HL-60 (cell line): ENCODE measurements at regions not wholly inside any gene's neighbourhood (a gene's known extent, or its start where the extent isn't known, plus 50 kb on each side); places are given as distances from the start of the nearest gene placed in this dataset.

Experiments
- DNase-seq, 2 experiments: peaks; one replicate each; pipeline ENCODE4 v3.0.0-alpha.2; 2010 to 2020; ENCODE audit warnings: low read depth in 1 of 2, low spot score in 1 of 2
- H3K27ac ChIP-seq: fragments of 250-450 bp; sonication (Bioruptor Pico); replicated peaks from 2 replicates; pipeline ENCODE4 v1.5.1; 2020; ENCODE audit warnings: mild to moderate bottlenecking, moderate library complexity
- H3K27me3 ChIP-seq: fragments of 250-450 bp; sonication (Bioruptor Pico); 2 replicates; pipeline ENCODE4 v1.5.1; 2021; ENCODE audit warnings: mild to moderate bottlenecking, moderate library complexity; ENCODE audit not compliant: insufficient read depth, poor library complexity, severe bottlenecking
- H3K4me3 ChIP-seq: replicated peaks from 2 replicates; pipeline ENCODE4 v1.5.1; 2011; ENCODE audit warnings: mild to moderate bottlenecking, control low read depth, low read length; ENCODE audit not compliant: insufficient read depth
- GABPA ChIP-seq: IDR thresholded peaks from 2 replicates; pipeline ENCODE4 v1.6.1; 2012; ENCODE audit warnings: low read depth
- POLR2AphosphoS5 ChIP-seq: IDR thresholded peaks from 2 replicates; pipeline ENCODE4 v1.6.1; 2012; ENCODE audit warnings: low read depth
- REST ChIP-seq: IDR thresholded peaks from 2 replicates; pipeline ENCODE4 v1.6.1; 2012; ENCODE audit warnings: low read depth; ENCODE audit not compliant: insufficient replicate concordance
- SPI1 ChIP-seq: IDR thresholded peaks from 2 replicates; pipeline ENCODE4 v1.6.1; 2012; ENCODE audit warnings: low read depth, mild to moderate bottlenecking, borderline replicate concordance
- TF ChIP-seq, protein P1 (sequence below): IDR thresholded peaks from one replicate; pipeline ENCODE4 v1.5.1; 2011; ENCODE audit warnings: low read length, control low read depth, inconsistent platforms; ENCODE audit not compliant: insufficient read depth

DNA sequence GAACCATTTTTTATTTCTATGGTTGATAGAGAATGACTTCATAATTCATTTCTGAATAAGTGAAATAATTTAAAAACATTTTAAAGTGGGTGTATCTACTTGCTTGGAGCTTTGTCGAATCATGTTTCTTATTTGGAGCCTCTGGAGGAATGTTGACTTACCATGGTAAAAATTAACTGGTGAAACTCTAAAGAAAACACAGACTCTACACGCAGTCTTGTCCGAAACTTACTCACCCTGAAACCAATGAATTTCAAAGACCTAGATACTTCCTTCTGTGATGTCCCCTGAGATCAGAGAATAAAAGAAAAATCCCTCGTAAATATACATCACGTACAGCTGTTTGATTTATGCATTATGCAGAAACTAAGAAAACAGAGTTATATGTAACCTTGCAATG is 665.2 kb upstream of the NRXN1 start:
- no peak for DNase-seq
- H3K4me3 ChIP-seq = no peak overlapping the region
- no peak overlapping the region for H3K27ac ChIP-seq

GRCh38 chr2:51695531-51695930 is 663.6 kb upstream of the NRXN1 start:
- no peak overlapping the region for H3K27ac ChIP-seq
- no peaks in the 10 kb centered on the region for H3K27me3 ChIP-seq
- TF ChIP-seq, protein P1, sequence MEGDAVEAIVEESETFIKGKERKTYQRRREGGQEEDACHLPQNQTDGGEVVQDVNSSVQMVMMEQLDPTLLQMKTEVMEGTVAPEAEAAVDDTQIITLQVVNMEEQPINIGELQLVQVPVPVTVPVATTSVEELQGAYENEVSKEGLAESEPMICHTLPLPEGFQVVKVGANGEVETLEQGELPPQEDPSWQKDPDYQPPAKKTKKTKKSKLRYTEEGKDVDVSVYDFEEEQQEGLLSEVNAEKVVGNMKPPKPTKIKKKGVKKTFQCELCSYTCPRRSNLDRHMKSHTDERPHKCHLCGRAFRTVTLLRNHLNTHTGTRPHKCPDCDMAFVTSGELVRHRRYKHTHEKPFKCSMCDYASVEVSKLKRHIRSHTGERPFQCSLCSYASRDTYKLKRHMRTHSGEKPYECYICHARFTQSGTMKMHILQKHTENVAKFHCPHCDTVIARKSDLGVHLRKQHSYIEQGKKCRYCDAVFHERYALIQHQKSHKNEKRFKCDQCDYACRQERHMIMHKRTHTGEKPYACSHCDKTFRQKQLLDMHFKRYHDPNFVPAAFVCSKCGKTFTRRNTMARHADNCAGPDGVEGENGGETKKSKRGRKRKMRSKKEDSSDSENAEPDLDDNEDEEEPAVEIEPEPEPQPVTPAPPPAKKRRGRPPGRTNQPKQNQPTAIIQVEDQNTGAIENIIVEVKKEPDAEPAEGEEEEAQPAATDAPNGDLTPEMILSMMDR = no peak
- TF ChIP-seq GABPA = no peak
- no peak for TF ChIP-seq POLR2AphosphoS5
- TF ChIP-seq REST = no peak
- no peak for TF ChIP-seq SPI1
- H3K4me3 ChIP-seq = no peak overlapping the region
- DNase-seq = no peak

More for the DNA sequence above, 665.2 kb upstream of the NRXN1 start:
- TF ChIP-seq REST (no peak), GABPA (no peak), POLR2AphosphoS5 (no peak), SPI1 (no peak)
- TF ChIP-seq, protein P1 = no peak
- no peaks in the 10 kb centered on the region for H3K27me3 ChIP-seq

GRCh38 chr2:51693640-51694039 is 661.7 kb upstream of the NRXN1 start:
- TF ChIP-seq SPI1 (no peak), REST (no peak), GABPA (no peak), POLR2AphosphoS5 (no peak)
- TF ChIP-seq, protein P1 = no peak
- DNase-seq = no peak
- Histone ChIP-seq H3K27ac (no peak overlapping the region), H3K4me3 (no peak overlapping the region), H3K27me3 (no peaks in the 10 kb centered on the region)
